ENCODE measurements at regions not wholly inside any gene's neighbourhood (a gene's known extent, or its start where the extent isn't known, plus 50 kb on each side); places are given as distances from the start of the nearest gene placed in this dataset.

GRCh38 chr1:147849098-147849895 lies 53.3 kb upstream of the GJA8 start:
- Mint-ChIP-seq H3K27ac (no peak overlapping the region), H3K36me3 (no peaks in the 10 kb centered on the region), H3K4me1 (peaks cover 31% of the 10 kb centered on the region), H3K27me3 (ENCODE audit: low read depth) (no peaks in the 10 kb centered on the region; the same call in 1 of the 2 replicates), H3K4me3 (no peak overlapping the region), H3K9me3 (no peaks in the 10 kb centered on the region)
- DNase-seq (ENCODE audit: low spot score) (no peak), ATAC-seq (peak; percentile 61)
- TF ChIP-seq ZNF219 (CRISPR knock-in tag; IDR thresholded peaks at IDR 0.05; ENCODE audit: borderline replicate concordance): no peak
- CTCF ChIA-PET: interaction anchor here (0.9 to 1.5 kb wide), 4 partner anchors 9 to 208 kb away, joined by 5 to 6 read pairs (median 5); no protein-coding TSS in a partner anchor
- POLR2A ChIA-PET: no interaction called here

GRCh38 chr1:147850737-147851136 lies 51.9 kb upstream of the GJA8 start:
- Mint-ChIP-seq H3K9me3 (peaks cover 4% of the 10 kb centered on the region), H3K36me3 (peaks cover 4% of the 10 kb centered on the region; the same call in 1 of the 2 replicates), H3K4me1 (peaks cover 44% of the 10 kb centered on the region), H3K27ac (peak overlapping the region; percentile 0; the same call in 1 of the 2 replicates), H3K4me3 (no peak overlapping the region), H3K27me3 (ENCODE audit: low read depth) (no peaks in the 10 kb centered on the region; the same call in none of the 2 replicates)
- TF ChIP-seq TCF7 (CRISPR knock-in tag; IDR thresholded peaks at IDR 0.05; ENCODE audit: low read depth): no peak
- TF ChIP-seq JUN (CRISPR knock-in tag; IDR thresholded peaks at IDR 0.05): no peak
- TF ChIP-seq RORB (CRISPR knock-in tag; IDR thresholded peaks at IDR 0.05): no peak
- no peak for TF ChIP-seq TEAD1 (CRISPR knock-in tag; IDR thresholded peaks at IDR 0.05)
- no peak for TF ChIP-seq GRHL2 (CRISPR knock-in tag; IDR thresholded peaks at IDR 0.05; ENCODE audit: insufficient replicate concordance, severe bottlenecking)
- TF ChIP-seq ZNF512 (CRISPR knock-in tag; IDR thresholded peaks at IDR 0.05; ENCODE audit: borderline replicate concordance): no peak
- no peak for TF ChIP-seq ZNF532 (CRISPR knock-in tag; IDR thresholded peaks at IDR 0.05; ENCODE audit: borderline replicate concordance)
- no peak for TF ChIP-seq ZNF671 (CRISPR knock-in tag; IDR thresholded peaks at IDR 0.05)
- no peak for TF ChIP-seq CTCF (IDR thresholded peaks at IDR 0.05)
- TF ChIP-seq PREB (CRISPR knock-in tag; IDR thresholded peaks at IDR 0.05; ENCODE audit: borderline replicate concordance): no peak
- TF ChIP-seq ZNF121 (CRISPR knock-in tag; IDR thresholded peaks at IDR 0.05): no peak
- no peak for TF ChIP-seq MYBL2 (CRISPR knock-in tag; IDR thresholded peaks at IDR 0.05)
- TF ChIP-seq ATF1 (CRISPR knock-in tag; IDR thresholded peaks at IDR 0.05): no peak
- no peak for TF ChIP-seq MLX (CRISPR knock-in tag; IDR thresholded peaks at IDR 0.05)
- TF ChIP-seq TEAD4 (CRISPR knock-in tag; IDR thresholded peaks at IDR 0.05): no peak
- no peak for TF ChIP-seq GTF2I (CRISPR knock-in tag; conservative IDR thresholded peaks at IDR 0.05)
- DNase-seq (ENCODE audit: low spot score): no peak
- ChIA-PET CTCF (no interaction called here), POLR2A (no interaction called here)
- no peak for ATAC-seq
